ENCODE measurements at regions not wholly inside any gene's neighbourhood (a gene's known extent, or its start where the extent isn't known, plus 50 kb on each side); places are given as distances from the start of the nearest gene placed in this dataset.

DNA sequence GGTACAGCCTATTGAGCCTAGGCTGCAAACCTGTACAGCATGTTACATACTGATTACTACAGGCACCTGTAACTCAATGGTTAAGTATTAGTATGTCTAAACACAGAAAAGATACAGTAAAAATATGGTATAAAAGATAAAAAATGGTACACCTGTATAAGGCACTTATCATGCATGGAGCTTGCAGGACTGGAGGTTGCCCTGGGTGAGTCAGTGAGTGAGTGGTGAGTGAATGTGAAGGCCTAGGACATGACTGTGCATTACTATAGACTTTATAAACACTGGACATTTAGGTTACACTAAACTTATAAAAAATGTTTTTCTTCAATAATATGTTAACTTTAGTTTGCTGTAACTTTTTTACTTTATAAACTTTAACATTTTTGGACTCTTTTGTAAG is 171.3 kb downstream of the SLC28A3 start:
- Histone ChIP-seq H3K27me3 (ENCODE audit: control insufficient read depth in 5 of 5, insufficient read depth in 4 of 5, low read length in 5 of 5) (no peaks in the 10 kb centered on the region), H3K27ac (ENCODE audit: low read depth, low read length) (no peak overlapping the region), H3K36me3 (ENCODE audit: control insufficient read depth in 5 of 5, insufficient read depth in 5 of 5, low read length in 5 of 5) (no peaks in the 10 kb centered on the region), H3K4me3 (ENCODE audit: low read depth in 1 of 5, low read length in 5 of 5) (no peak overlapping the region), H3K4me1 (ENCODE audit: control insufficient read depth in 5 of 5, insufficient read depth in 5 of 5, low read length in 5 of 5) (peaks cover 0 to 16% (median 10%) of the 10 kb centered on the region in 5 donors), H3K9ac (ENCODE audit: low read length in 5 of 5) (no peak overlapping the region), H3K9me3 (ENCODE audit: control insufficient read depth in 5 of 5, low read length in 5 of 5) (no peaks in the 10 kb centered on the region)

DNA sequence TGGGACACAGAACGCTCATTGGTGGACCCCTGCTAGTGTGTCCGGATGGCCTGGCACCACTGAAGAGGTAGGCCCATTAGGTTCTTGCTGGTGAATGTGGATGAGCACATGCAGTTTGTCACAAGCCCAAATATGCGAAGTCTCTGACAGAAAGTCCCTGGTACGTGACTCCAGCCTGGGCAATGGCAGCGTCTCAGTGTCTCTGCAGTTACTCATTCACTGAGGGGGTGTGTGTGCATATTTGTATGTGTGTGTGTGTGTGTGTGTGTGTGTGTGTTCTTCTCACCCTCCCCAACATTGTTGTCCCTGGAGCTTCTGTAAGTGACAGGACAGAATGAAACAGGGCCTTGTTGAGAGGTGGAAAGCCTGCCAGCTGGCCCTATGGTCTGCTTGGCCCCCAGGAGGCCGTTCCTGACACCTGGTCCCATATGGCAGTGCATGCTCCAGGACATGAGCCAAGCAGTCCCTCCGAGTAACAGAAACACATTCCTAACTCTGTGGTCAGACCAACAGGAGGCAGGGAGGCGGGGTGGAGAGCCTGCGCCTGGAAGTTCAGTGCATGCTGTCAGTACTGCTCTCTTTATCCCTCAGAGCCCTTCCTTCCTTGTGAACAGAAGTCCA is 169.9 kb downstream of the SLC28A3 start:
- Histone ChIP-seq H3K36me3 (ENCODE audit: control insufficient read depth in 5 of 5, insufficient read depth in 5 of 5, low read length in 5 of 5) (no peaks in the 10 kb centered on the region), H3K4me1 (ENCODE audit: control insufficient read depth in 5 of 5, insufficient read depth in 5 of 5, low read length in 5 of 5) (peaks cover 0 to 11% (median 10%) of the 10 kb centered on the region in 5 donors), H3K4me3 (ENCODE audit: low read depth in 1 of 5, low read length in 5 of 5) (peak overlapping the region in 1 of 5 donors; percentile 16), H3K27me3 (ENCODE audit: control insufficient read depth in 5 of 5, insufficient read depth in 4 of 5, low read length in 5 of 5) (no peaks in the 10 kb centered on the region), H3K27ac (ENCODE audit: low read depth, low read length) (no peak overlapping the region), H3K9me3 (ENCODE audit: control insufficient read depth in 5 of 5, low read length in 5 of 5) (no peaks in the 10 kb centered on the region), H3K9ac (ENCODE audit: low read length in 5 of 5) (peak overlapping the region in 1 of 5 donors; percentile 2)

DNA sequence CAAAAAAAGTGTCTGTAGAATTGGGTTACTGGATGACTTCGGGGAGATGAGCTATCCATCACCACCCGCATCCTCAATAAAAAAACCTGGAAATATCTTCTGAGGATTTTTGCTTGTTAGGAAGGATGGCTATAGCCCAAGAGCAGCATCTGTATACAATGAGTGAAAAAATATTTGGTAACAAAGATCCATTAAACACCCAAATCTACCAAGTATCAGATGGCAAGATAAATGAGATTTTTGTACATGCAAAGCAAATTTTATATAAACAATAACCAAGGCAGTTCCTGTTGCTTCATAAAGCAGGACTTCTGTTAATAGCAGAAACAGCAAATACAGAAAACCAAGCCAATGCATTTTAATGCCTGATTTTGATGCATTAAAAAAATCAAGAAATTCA is 166.6 kb downstream of the SLC28A3 start:
- no peak overlapping the region for H3K27ac ChIP-seq (ENCODE audit: low read depth, low read length)
- H3K9ac ChIP-seq (ENCODE audit: low read length in 5 of 5): no peak overlapping the region
- no peaks in the 10 kb centered on the region for H3K9me3 ChIP-seq (ENCODE audit: control insufficient read depth in 5 of 5, low read length in 5 of 5)
- peaks cover 0 to 12% (median 10%) of the 10 kb centered on the region in 5 donors for H3K4me1 ChIP-seq (ENCODE audit: control insufficient read depth in 5 of 5, insufficient read depth in 5 of 5, low read length in 5 of 5)
- no peaks in the 10 kb centered on the region for H3K27me3 ChIP-seq (ENCODE audit: control insufficient read depth in 5 of 5, insufficient read depth in 4 of 5, low read length in 5 of 5)
- no peaks in the 10 kb centered on the region for H3K36me3 ChIP-seq (ENCODE audit: control insufficient read depth in 5 of 5, insufficient read depth in 5 of 5, low read length in 5 of 5)
- no peak overlapping the region for H3K4me3 ChIP-seq (ENCODE audit: low read depth in 1 of 5, low read length in 5 of 5)

DNA sequence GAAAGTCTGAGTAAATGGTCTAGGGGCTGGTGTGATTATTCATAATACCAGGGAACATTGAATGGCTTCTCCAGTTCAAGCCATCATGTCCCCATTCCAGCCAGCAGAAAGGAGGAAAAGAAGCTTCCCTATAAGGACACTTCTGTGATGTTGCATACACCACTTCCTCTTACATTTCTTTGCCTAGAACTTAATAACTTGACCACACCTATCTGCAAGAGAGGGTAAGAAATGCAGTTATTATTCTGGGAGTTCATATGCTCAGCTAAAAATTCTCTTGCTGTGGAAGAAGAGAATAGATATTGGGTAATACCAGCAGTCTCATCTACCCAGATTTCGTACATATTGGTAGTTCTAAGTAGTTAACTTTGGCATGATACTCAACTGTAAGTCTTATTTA is 166.1 kb downstream of the SLC28A3 start:
- Histone ChIP-seq H3K27me3 (ENCODE audit: control insufficient read depth in 5 of 5, insufficient read depth in 4 of 5, low read length in 5 of 5) (no peaks in the 10 kb centered on the region), H3K27ac (ENCODE audit: low read depth, low read length) (no peak overlapping the region), H3K4me1 (ENCODE audit: control insufficient read depth in 5 of 5, insufficient read depth in 5 of 5, low read length in 5 of 5) (peaks cover 0 to 12% (median 10%) of the 10 kb centered on the region in 5 donors), H3K36me3 (ENCODE audit: control insufficient read depth in 5 of 5, insufficient read depth in 5 of 5, low read length in 5 of 5) (no peaks in the 10 kb centered on the region), H3K9me3 (ENCODE audit: control insufficient read depth in 5 of 5, low read length in 5 of 5) (no peaks in the 10 kb centered on the region), H3K9ac (ENCODE audit: low read length in 5 of 5) (no peak overlapping the region), H3K4me3 (ENCODE audit: low read depth in 1 of 5, low read length in 5 of 5) (no peak overlapping the region)

DNA sequence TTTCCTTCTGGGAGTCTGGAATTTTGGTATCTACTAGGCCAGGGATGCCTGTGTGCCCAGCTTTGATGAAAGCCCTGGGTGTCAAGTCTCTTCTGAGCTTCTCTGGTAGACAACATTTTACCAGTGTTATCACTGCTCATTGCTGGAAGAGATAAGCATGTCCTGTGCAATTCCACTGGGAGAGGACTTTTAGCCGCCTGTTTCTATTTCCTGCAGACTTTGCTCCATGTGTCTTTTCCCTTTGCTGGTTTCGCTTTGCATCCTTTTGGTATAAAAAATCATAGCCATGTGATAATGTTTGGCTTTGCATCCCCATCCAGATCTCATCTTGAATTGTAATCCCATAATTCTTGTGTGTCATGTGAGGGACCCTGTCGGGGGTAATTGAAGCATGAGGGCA is 163.2 kb downstream of the SLC28A3 start:
- no peak overlapping the region for H3K27ac ChIP-seq (ENCODE audit: low read depth, low read length)
- H3K36me3 ChIP-seq (ENCODE audit: control insufficient read depth in 5 of 5, insufficient read depth in 5 of 5, low read length in 5 of 5): no peaks in the 10 kb centered on the region
- no peak overlapping the region for H3K9ac ChIP-seq (ENCODE audit: low read length in 5 of 5)
- H3K4me1 ChIP-seq (ENCODE audit: control insufficient read depth in 5 of 5, insufficient read depth in 5 of 5, low read length in 5 of 5): peaks cover 4 to 15% (median 12%) of the 10 kb centered on the region in 5 donors
- H3K27me3 ChIP-seq (ENCODE audit: control insufficient read depth in 5 of 5, insufficient read depth in 4 of 5, low read length in 5 of 5): no peaks in the 10 kb centered on the region
- H3K4me3 ChIP-seq (ENCODE audit: low read depth in 1 of 5, low read length in 5 of 5): no peak overlapping the region
- no peaks in the 10 kb centered on the region for H3K9me3 ChIP-seq (ENCODE audit: control insufficient read depth in 5 of 5, low read length in 5 of 5)

DNA sequence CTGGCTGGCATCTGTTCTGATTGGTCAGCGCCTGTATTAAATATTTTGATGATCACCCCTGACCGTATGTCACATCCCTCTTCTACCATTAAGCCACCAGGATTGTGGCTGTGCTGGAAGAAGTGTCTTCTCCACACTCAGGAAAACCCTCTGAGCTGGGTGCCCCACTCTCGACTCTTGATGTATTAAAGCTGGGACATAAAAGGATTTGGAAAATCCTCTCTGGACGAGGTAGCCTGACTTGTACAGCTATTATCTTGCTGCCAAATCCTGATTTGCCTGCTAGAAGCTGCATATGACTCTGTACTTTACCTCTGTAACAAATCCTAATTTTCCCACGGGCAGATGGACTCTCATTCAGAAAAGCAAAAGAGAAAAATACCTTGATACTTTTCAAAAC is 161.0 kb downstream of the SLC28A3 start:
- Histone ChIP-seq H3K4me1 (ENCODE audit: control insufficient read depth in 5 of 5, insufficient read depth in 5 of 5, low read length in 5 of 5) (peaks cover 4 to 16% (median 15%) of the 10 kb centered on the region in 5 donors), H3K36me3 (ENCODE audit: control insufficient read depth in 5 of 5, insufficient read depth in 5 of 5, low read length in 5 of 5) (no peaks in the 10 kb centered on the region), H3K27ac (ENCODE audit: low read depth, low read length) (no peak overlapping the region), H3K27me3 (ENCODE audit: control insufficient read depth in 5 of 5, insufficient read depth in 4 of 5, low read length in 5 of 5) (no peaks in the 10 kb centered on the region), H3K9me3 (ENCODE audit: control insufficient read depth in 5 of 5, low read length in 5 of 5) (no peaks in the 10 kb centered on the region), H3K9ac (ENCODE audit: low read length in 5 of 5) (no peak overlapping the region), H3K4me3 (ENCODE audit: low read depth in 1 of 5, low read length in 5 of 5) (no peak overlapping the region)

DNA sequence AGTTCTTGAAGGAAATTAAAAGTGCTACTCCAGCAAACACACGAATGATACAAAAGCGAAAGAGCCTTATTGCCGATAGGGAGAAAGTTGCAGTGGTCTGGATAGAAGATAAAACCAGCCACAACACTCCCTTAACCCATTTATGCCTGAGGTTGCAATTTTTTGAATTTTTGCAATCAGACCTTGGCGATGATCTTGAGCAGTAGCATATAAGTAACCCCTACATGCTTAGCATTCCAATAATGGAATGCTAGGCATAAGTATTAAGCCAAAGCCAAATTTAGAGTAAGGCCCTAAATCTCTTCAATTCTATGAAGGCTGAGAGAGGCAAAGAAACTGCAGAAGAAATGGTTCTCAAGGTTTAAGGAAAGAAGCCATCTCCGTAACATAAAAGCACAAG is 153.5 kb downstream of the SLC28A3 start:
- H3K27ac ChIP-seq (ENCODE audit: low read depth, low read length): no peak overlapping the region
- no peaks in the 10 kb centered on the region for H3K27me3 ChIP-seq (ENCODE audit: control insufficient read depth in 5 of 5, insufficient read depth in 4 of 5, low read length in 5 of 5)
- no peak overlapping the region for H3K9ac ChIP-seq (ENCODE audit: low read length in 5 of 5)
- no peaks in the 10 kb centered on the region for H3K36me3 ChIP-seq (ENCODE audit: control insufficient read depth in 5 of 5, insufficient read depth in 5 of 5, low read length in 5 of 5)
- H3K4me3 ChIP-seq (ENCODE audit: low read depth in 1 of 5, low read length in 5 of 5): no peak overlapping the region
- H3K4me1 ChIP-seq (ENCODE audit: control insufficient read depth in 5 of 5, insufficient read depth in 5 of 5, low read length in 5 of 5): peaks cover 1 to 9% (median 5%) of the 10 kb centered on the region in 5 donors
- no peaks in the 10 kb centered on the region for H3K9me3 ChIP-seq (ENCODE audit: control insufficient read depth in 5 of 5, low read length in 5 of 5)

DNA sequence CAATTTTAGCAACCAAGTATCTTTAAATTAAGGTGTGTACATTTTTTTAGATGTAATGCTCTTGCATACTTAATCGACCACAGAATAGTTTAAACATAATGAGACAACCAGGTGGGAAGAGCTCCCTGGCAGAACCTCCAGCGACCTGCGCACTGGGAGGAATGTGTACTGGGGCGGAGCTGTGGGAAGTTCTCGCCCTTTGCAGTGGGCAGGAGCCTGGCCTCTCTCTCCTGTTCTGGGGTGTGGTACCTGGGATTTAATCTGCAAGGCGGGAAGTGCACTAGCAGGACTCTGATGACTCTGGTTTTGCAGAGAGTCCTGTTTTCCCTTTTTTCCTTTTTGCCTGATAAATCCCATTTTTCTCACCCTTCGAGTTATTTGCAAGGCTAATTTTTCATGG is 150.7 kb downstream of the SLC28A3 start:
- Histone ChIP-seq H3K36me3 (ENCODE audit: control insufficient read depth in 5 of 5, insufficient read depth in 5 of 5, low read length in 5 of 5) (no peaks in the 10 kb centered on the region), H3K27me3 (ENCODE audit: control insufficient read depth in 5 of 5, insufficient read depth in 4 of 5, low read length in 5 of 5) (no peaks in the 10 kb centered on the region), H3K4me1 (ENCODE audit: control insufficient read depth in 5 of 5, insufficient read depth in 5 of 5, low read length in 5 of 5) (peaks cover 0 to 9% (median 8%) of the 10 kb centered on the region in 5 donors)

DNA sequence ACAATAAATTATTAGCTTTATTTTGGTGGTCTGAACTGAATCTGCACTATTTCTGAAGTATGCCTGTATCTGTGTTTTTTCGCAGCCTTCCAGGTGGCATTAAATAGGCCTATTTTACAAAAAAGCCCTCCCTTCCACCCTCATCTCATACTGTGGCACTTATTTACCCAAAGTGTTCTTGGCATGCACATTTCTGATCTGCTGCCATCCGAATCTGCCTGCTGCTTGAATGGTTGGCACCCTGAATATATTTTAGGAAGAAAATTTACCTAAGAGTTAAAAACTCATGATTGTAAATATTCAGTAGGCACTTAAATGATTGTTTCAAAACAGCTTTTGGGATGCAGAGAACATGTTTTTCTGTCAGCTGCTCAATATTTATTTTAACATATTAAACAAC is 150.1 kb downstream of the SLC28A3 start:
- Histone ChIP-seq H3K4me3 (ENCODE audit: low read depth in 1 of 5, low read length in 5 of 5) (no peak overlapping the region), H3K27ac (ENCODE audit: low read depth, low read length) (no peak overlapping the region), H3K9me3 (ENCODE audit: control insufficient read depth in 5 of 5, low read length in 5 of 5) (peaks cover 0 to 4% (median 0%) of the 10 kb centered on the region in 5 donors), H3K9ac (ENCODE audit: low read length in 5 of 5) (no peak overlapping the region), H3K36me3 (ENCODE audit: control insufficient read depth in 5 of 5, insufficient read depth in 5 of 5, low read length in 5 of 5) (no peaks in the 10 kb centered on the region), H3K4me1 (ENCODE audit: control insufficient read depth in 5 of 5, insufficient read depth in 5 of 5, low read length in 5 of 5) (peaks cover 1 to 9% (median 8%) of the 10 kb centered on the region in 5 donors), H3K27me3 (ENCODE audit: control insufficient read depth in 5 of 5, insufficient read depth in 4 of 5, low read length in 5 of 5) (no peaks in the 10 kb centered on the region)

More for the DNA sequence above, 150.7 kb downstream of the SLC28A3 start:
- Histone ChIP-seq H3K4me3 (ENCODE audit: low read depth in 1 of 5, low read length in 5 of 5) (no peak overlapping the region), H3K9ac (ENCODE audit: low read length in 5 of 5) (no peak overlapping the region), H3K9me3 (ENCODE audit: control insufficient read depth in 5 of 5, low read length in 5 of 5) (peaks cover 0 to 4% (median 0%) of the 10 kb centered on the region in 5 donors), H3K27ac (ENCODE audit: low read depth, low read length) (no peak overlapping the region)

DNA sequence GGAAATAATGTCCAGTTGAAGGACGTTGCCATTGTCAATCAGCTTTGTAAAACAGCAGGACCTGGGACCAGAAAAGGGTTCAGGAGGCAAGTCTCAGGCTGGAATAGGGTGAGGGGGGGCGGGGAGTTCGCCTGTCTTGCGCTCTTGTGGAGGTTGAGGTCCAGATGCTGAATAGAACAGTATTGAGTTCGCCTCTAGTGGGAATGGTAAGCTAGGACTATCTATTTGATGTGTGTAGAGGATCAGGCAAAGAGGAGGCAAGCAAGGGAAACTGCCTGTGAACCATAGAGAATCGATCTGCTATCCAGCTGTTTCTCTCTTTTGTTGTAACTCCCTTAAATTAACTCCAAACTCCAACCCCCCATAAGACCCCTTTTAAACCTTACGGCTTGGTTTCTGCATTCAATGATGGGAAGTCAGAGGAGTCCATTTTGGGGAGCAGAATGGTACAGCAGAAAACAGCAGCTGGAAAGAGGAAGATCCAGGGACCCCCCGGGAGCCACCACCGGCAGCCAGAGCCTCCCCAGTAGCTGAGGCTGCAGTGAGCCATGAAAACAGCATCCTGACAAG is 133.7 kb downstream of the SLC28A3 start:
- H3K9me3 ChIP-seq (ENCODE audit: control insufficient read depth in 5 of 5, low read length in 5 of 5): no peaks in the 10 kb centered on the region
- peaks cover 0 to 10% (median 4%) of the 10 kb centered on the region in 5 donors for H3K4me1 ChIP-seq (ENCODE audit: control insufficient read depth in 5 of 5, insufficient read depth in 5 of 5, low read length in 5 of 5)
- H3K27ac ChIP-seq (ENCODE audit: low read depth, low read length): no peak overlapping the region
- H3K27me3 ChIP-seq (ENCODE audit: control insufficient read depth in 5 of 5, insufficient read depth in 4 of 5, low read length in 5 of 5): no peaks in the 10 kb centered on the region
- H3K9ac ChIP-seq (ENCODE audit: low read length in 5 of 5): no peak overlapping the region
- no peaks in the 10 kb centered on the region for H3K36me3 ChIP-seq (ENCODE audit: control insufficient read depth in 5 of 5, insufficient read depth in 5 of 5, low read length in 5 of 5)
- peak overlapping the region in 1 of 5 donors; percentile 23 for H3K4me3 ChIP-seq (ENCODE audit: low read depth in 1 of 5, low read length in 5 of 5)

Data from subcutaneous abdominal adipose tissue (tissue), 5 donors.